ENCODE measurements at regions not wholly inside any gene's neighbourhood (a gene's known extent, or its start where the extent isn't known, plus 50 kb on each side); places are given as distances from the start of the nearest gene placed in this dataset.
A peak's percentile ranks its signal among the peaks of the same experiment; 100 is the strongest.

DNA sequence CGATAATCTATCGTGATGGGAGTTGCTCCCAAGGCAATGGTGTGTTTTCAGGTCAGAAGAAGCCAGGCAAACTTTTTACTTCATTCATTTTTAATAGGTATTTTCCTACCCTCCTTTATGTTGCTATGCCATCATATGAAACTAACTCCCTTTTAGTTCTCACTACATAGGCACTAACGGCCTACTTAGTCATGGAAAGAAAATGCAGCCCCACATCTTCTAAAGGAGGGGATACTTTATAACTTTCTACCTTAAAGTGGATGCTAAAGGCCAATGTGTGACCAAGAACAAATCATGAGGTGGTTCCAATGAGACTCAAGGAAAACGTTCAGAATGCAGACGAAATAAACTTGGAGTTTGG is 193.8 kb downstream of the FOXA2 start:
- CTCF ChIA-PET: no interaction called here
- no peaks in the 10 kb centered on the region for H3K36me3 ChIP-seq (ENCODE audit: control insufficient read depth, insufficient read depth, low read length)
- H3K27ac Mint-ChIP-seq (ENCODE audit: unreplicated experiment): peak overlapping the region; percentile 59
- POLR2A ChIA-PET: no interaction called here
- peaks cover 2% of the 10 kb centered on the region; the same call in 1 of the 2 replicates for H3K27me3 ChIP-seq (replicated peaks; ENCODE audit: control insufficient read depth, insufficient read depth, low read length)
- intact Hi-C loops (cut with micrococcal nuclease; ENCODE audit: unreplicated experiment): no loop called here
- H3K36me3 Mint-ChIP-seq (ENCODE audit: insufficient read depth, unreplicated experiment): no peaks in the 10 kb centered on the region
- H3K27me3 Mint-ChIP-seq (ENCODE audit: insufficient read depth, unreplicated experiment): peaks cover 3% of the 10 kb centered on the region
- peaks cover 7% of the 10 kb centered on the region for H3K4me1 Mint-ChIP-seq (ENCODE audit: low read depth, unreplicated experiment)
- no peak overlapping the region for H3K4me3 Mint-ChIP-seq (ENCODE audit: unreplicated experiment)
- TF ChIP-seq, protein P1, sequence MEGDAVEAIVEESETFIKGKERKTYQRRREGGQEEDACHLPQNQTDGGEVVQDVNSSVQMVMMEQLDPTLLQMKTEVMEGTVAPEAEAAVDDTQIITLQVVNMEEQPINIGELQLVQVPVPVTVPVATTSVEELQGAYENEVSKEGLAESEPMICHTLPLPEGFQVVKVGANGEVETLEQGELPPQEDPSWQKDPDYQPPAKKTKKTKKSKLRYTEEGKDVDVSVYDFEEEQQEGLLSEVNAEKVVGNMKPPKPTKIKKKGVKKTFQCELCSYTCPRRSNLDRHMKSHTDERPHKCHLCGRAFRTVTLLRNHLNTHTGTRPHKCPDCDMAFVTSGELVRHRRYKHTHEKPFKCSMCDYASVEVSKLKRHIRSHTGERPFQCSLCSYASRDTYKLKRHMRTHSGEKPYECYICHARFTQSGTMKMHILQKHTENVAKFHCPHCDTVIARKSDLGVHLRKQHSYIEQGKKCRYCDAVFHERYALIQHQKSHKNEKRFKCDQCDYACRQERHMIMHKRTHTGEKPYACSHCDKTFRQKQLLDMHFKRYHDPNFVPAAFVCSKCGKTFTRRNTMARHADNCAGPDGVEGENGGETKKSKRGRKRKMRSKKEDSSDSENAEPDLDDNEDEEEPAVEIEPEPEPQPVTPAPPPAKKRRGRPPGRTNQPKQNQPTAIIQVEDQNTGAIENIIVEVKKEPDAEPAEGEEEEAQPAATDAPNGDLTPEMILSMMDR (IDR thresholded peaks at IDR 0.05; ENCODE audit: insufficient read depth in 1 of 2, low read depth in 1 of 2, low read length in 1 of 2, severe bottlenecking in 1 of 2, unreplicated experiment in 1 of 2): no peak
- H3K4me1 ChIP-seq: no peaks in the 10 kb centered on the region
- no peaks in the 10 kb centered on the region for H3K9me3 ChIP-seq
- no peaks in the 10 kb centered on the region for H3K9me3 Mint-ChIP-seq (ENCODE audit: unreplicated experiment)
- DNase-seq: no peak
- BruUV-seq (replicated peaks): no TSS peak
- no peak overlapping the region for H3K4me3 ChIP-seq (ENCODE audit: low read depth, low read length)

DNA sequence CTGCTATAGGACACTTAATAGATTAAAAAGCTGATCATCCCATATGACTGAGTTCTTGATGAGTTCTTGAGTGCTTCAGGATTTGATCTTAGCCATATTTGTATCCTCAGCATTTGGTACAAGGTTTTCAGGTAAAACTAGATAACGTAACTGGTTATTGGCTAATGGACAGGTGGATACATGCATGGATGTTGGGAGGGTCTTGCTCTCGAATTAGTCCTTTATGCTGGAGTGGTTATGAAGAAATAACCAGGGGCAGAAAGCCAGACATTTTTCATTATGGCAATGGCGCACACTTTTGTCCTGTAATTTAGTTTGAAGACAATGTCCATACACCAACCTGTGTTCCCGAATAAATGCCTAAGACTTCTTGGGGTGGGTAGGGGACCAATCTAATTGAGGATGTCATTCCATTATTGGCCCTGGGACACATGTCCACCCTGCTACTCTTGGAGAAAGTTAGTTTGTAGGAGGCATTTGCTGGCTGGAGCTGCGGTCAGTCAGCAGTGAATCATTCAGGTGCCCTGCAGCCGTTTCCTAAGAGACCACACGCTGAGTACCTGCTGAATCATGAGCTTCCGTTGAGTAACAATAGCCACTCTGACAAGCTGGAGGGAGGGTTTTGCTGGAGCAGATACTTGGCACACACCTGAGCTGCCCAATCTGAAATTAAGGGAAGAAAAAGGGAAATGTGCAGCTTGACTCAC is 194.4 kb downstream of the FOXA2 start:
- no peaks in the 10 kb centered on the region for H3K9me3 Mint-ChIP-seq (ENCODE audit: unreplicated experiment)

DNA sequence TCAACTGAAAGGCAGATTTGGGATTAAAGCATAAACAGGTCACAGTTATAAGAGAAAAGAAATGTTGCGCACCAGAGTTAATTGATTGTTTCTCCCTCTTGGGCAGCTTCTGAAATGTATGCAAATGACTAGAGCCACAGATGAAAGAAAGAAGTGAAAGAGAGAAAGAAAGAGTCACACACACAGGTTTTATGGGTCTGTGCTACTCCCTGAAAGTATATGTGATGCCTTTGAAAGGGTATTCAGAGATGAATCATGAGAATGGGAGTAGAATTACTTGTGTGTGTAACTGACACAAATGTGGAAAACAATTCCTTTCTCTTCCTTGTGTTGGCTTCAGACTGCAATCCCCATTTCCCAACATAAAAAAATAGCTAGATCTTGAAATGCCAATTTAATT is 196.9 kb downstream of the FOXA2 start:
- ChIA-PET POLR2A (no interaction called here), CTCF (no interaction called here)
- peaks cover 7% of the 10 kb centered on the region for H3K4me1 Mint-ChIP-seq (ENCODE audit: low read depth, unreplicated experiment)
- Histone ChIP-seq H3K4me3 (ENCODE audit: low read depth, low read length) (no peak overlapping the region), H3K9me3 (no peaks in the 10 kb centered on the region), H3K27me3 (replicated peaks; ENCODE audit: control insufficient read depth, insufficient read depth, low read length) (no peaks in the 10 kb centered on the region), H3K4me1 (no peaks in the 10 kb centered on the region), H3K36me3 (ENCODE audit: control insufficient read depth, insufficient read depth, low read length) (no peaks in the 10 kb centered on the region)
- DNase-seq: no peak
- H3K27me3 Mint-ChIP-seq (ENCODE audit: insufficient read depth, unreplicated experiment): no peaks in the 10 kb centered on the region
- H3K9me3 Mint-ChIP-seq (ENCODE audit: unreplicated experiment): no peaks in the 10 kb centered on the region
- TF ChIP-seq, protein P1 (IDR thresholded peaks at IDR 0.05; ENCODE audit: insufficient read depth in 1 of 2, low read depth in 1 of 2, low read length in 1 of 2, severe bottlenecking in 1 of 2, unreplicated experiment in 1 of 2): no peak
- H3K4me3 Mint-ChIP-seq (ENCODE audit: unreplicated experiment): no peak overlapping the region
- no TSS peak for BruUV-seq (replicated peaks)
- H3K27ac Mint-ChIP-seq (ENCODE audit: unreplicated experiment): no peak overlapping the region
- no peaks in the 10 kb centered on the region for H3K36me3 Mint-ChIP-seq (ENCODE audit: insufficient read depth, unreplicated experiment)
- intact Hi-C loops (cut with micrococcal nuclease; ENCODE audit: unreplicated experiment): no loop called here

More for the DNA sequence above, 194.4 kb downstream of the FOXA2 start:
- H3K9me3 ChIP-seq: no peaks in the 10 kb centered on the region
- TF ChIP-seq, protein P1 (IDR thresholded peaks at IDR 0.05; ENCODE audit: insufficient read depth in 1 of 2, low read depth in 1 of 2, low read length in 1 of 2, severe bottlenecking in 1 of 2, unreplicated experiment in 1 of 2): no peak
- peaks cover 2% of the 10 kb centered on the region; the same call in 1 of the 2 replicates for H3K27me3 ChIP-seq (replicated peaks; ENCODE audit: control insufficient read depth, insufficient read depth, low read length)
- H3K4me1 ChIP-seq: no peaks in the 10 kb centered on the region
- Mint-ChIP-seq H3K27me3 (ENCODE audit: insufficient read depth, unreplicated experiment) (peaks cover 3% of the 10 kb centered on the region), H3K27ac (ENCODE audit: unreplicated experiment) (peak overlapping the region; percentile 59), H3K4me3 (ENCODE audit: unreplicated experiment) (no peak overlapping the region), H3K4me1 (ENCODE audit: low read depth, unreplicated experiment) (peaks cover 7% of the 10 kb centered on the region), H3K36me3 (ENCODE audit: insufficient read depth, unreplicated experiment) (no peaks in the 10 kb centered on the region)
- ChIA-PET CTCF (interaction anchor here (0.8 kb wide), 1 partner anchor 14 kb away, joined by 3 read pairs; no protein-coding TSS in a partner anchor), POLR2A (no interaction called here)
- BruUV-seq (replicated peaks): no TSS peak
- no peak for DNase-seq
- intact Hi-C loops (cut with micrococcal nuclease; ENCODE audit: unreplicated experiment): no loop called here
- no peak overlapping the region for H3K4me3 ChIP-seq (ENCODE audit: low read depth, low read length)
- H3K36me3 ChIP-seq (ENCODE audit: control insufficient read depth, insufficient read depth, low read length): no peaks in the 10 kb centered on the region

Measured in Caco-2 (cell line).